A673 (cell line): ENCODE measurements at regions not wholly inside any gene's neighbourhood (a gene's known extent, or its start where the extent isn't known, plus 50 kb on each side); places are given as distances from the start of the nearest gene placed in this dataset.

Source experiments
- BruUV-seq: library from RNA; stranded (reverse); fragments of 400-500 nt; replicated peaks from 2 replicates; lab custom pipeline; 2021; lab: Mats Ljungman, UMichigan
- CTCF ChIA-PET: fragments of 300-600 bp; sonication (Branson Sonifier 250); formaldehyde crosslinking; loops from one replicate; lab custom pipeline; 2022; ENCODE audit warnings: antibody characterized with exemption; lab: Charles Lee
- POLR2A ChIA-PET: fragments of 300-600 bp; sonication (Branson Sonifier 250); formaldehyde crosslinking; loops from one replicate; lab custom pipeline; 2022; ENCODE audit warnings: antibody characterized with exemption; ENCODE audit not compliant: low non-redundant PET; lab: Charles Lee
- DNase-seq: peaks from one replicate; pipeline ENCODE4 v3.0.0-alpha.2; 2015; ENCODE audit warnings: low spot score
- H3K27ac ChIP-seq: fragments of 200-600 bp; sonication (generic); 2 replicates; pipeline ENCODE4 v1.5.1; 2016; ENCODE audit warnings: mixed run types, low read depth, mild to moderate bottlenecking, mixed read lengths, antibody characterized with exemption, low read length; ENCODE audit not compliant: poor library complexity, severe bottlenecking
- H3K27me3 ChIP-seq: fragments of 200-600 bp; sonication (generic); replicated peaks from 2 replicates; pipeline ENCODE4 v1.6.1; 2017; ENCODE audit warnings: mixed run types, low read depth, mild to moderate bottlenecking, mixed read lengths, antibody characterized with exemption, low read length; ENCODE audit not compliant: insufficient read depth, poor library complexity
- H3K36me3 ChIP-seq: fragments of 200-600 bp; sonication (generic); 2 replicates; pipeline ENCODE4 v1.6.1; 2016; ENCODE audit warnings: mixed run types, mild to moderate bottlenecking, mixed read lengths, antibody characterized with exemption, low read length; ENCODE audit not compliant: insufficient read depth, poor library complexity, severe bottlenecking
- H3K4me1 ChIP-seq: fragments of 200-600 bp; sonication (generic); 2 replicates; pipeline ENCODE4 v1.6.1; 2017; ENCODE audit warnings: mixed run types, mild to moderate bottlenecking, mixed read lengths, antibody characterized with exemption, low read length; ENCODE audit not compliant: insufficient read depth, poor library complexity, severe bottlenecking
- H3K4me3 ChIP-seq: fragments of 200-600 bp; sonication (generic); 2 replicates; pipeline ENCODE4 v1.5.1; 2016; ENCODE audit warnings: low read depth, mixed run types, mild to moderate bottlenecking, mixed read lengths, low read length; ENCODE audit not compliant: poor library complexity, severe bottlenecking
- H3K9me3 ChIP-seq: fragments of 200-600 bp; sonication (generic); 2 replicates; pipeline ENCODE4 v1.6.1; 2016; ENCODE audit warnings: mixed run types, low read depth, mild to moderate bottlenecking, mixed read lengths, antibody characterized with exemption, low read length; ENCODE audit not compliant: poor library complexity, severe bottlenecking
- EZH2 ChIP-seq: fragments of 200-600 bp; sonication (generic); IDR thresholded peaks from 2 replicates; pipeline ENCODE4 v1.6.1; 2017; ENCODE audit warnings: borderline replicate concordance, low read depth, mild to moderate bottlenecking, mixed read lengths, antibody characterized with exemption, low read length; ENCODE audit not compliant: poor library complexity, severe bottlenecking
- intact Hi-C: fragments of 100-400 bp; cut with micrococcal nuclease; formaldehyde crosslinking; loops from one replicate; pipeline ENCODE4 v1.10.0; 2022; ENCODE audit not compliant: unreplicated experiment
- TF ChIP-seq, protein P1 (sequence below): fragments of 300-800, 200-600 bp; sonication (generic); conservative IDR thresholded peaks from 2 replicates; pipeline ENCODE4 v1.5.1; 2017; ENCODE audit warnings: low read depth, mild to moderate bottlenecking, antibody characterized with exemption, low read length, moderate library complexity, mixed read lengths

DNA sequence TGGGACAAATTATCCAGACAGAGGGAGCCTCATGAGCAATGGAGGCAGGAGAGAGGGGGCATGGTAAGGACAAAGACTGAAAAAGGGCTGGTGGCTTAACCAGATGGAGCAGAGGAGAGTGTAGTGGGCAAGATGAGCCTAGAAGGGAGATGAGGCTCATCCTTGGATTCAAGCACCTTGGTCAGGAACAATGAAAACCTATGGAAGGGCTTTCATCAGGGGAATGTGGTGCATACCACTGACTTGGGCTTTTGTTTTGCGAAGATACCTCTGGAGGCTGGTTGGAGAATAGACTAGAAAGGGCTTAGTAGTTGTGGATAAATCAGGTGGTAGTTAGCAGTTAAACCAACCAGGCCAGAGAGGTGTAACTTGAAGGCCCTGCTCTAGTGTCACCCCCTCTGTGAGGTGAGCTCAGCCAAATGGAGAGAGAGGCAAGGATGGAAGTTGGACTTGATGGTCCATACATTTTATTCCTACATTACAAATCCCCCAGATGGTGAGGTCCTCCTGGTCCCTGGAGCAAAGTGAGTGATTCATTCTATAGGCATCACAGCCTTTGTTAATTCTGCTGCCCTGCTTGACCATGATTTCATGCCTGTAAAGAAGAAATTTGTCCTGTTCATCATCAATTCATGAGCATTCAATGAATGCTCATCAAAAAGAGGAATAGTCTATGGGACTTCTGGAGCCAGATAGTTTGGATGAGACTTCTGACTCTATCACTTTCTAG lies 264.8 kb upstream of the IGFBP7 start:
- intact Hi-C loops, result no loop called here
- no peak overlapping the region for H3K27ac ChIP-seq
- H3K4me1 ChIP-seq, result no peaks in the 10 kb centered on the region
- no peak for TF ChIP-seq EZH2
- TF ChIP-seq, protein P1, sequence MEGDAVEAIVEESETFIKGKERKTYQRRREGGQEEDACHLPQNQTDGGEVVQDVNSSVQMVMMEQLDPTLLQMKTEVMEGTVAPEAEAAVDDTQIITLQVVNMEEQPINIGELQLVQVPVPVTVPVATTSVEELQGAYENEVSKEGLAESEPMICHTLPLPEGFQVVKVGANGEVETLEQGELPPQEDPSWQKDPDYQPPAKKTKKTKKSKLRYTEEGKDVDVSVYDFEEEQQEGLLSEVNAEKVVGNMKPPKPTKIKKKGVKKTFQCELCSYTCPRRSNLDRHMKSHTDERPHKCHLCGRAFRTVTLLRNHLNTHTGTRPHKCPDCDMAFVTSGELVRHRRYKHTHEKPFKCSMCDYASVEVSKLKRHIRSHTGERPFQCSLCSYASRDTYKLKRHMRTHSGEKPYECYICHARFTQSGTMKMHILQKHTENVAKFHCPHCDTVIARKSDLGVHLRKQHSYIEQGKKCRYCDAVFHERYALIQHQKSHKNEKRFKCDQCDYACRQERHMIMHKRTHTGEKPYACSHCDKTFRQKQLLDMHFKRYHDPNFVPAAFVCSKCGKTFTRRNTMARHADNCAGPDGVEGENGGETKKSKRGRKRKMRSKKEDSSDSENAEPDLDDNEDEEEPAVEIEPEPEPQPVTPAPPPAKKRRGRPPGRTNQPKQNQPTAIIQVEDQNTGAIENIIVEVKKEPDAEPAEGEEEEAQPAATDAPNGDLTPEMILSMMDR, result no peak
- H3K9me3 ChIP-seq, result no peaks in the 10 kb centered on the region
- POLR2A ChIA-PET, result no interaction called here
- no peaks in the 10 kb centered on the region for H3K36me3 ChIP-seq
- DNase-seq, result no peak
- no TSS peak for BruUV-seq
- no peak overlapping the region for H3K4me3 ChIP-seq
- no peaks in the 10 kb centered on the region for H3K27me3 ChIP-seq
- CTCF ChIA-PET, result no interaction called here

DNA sequence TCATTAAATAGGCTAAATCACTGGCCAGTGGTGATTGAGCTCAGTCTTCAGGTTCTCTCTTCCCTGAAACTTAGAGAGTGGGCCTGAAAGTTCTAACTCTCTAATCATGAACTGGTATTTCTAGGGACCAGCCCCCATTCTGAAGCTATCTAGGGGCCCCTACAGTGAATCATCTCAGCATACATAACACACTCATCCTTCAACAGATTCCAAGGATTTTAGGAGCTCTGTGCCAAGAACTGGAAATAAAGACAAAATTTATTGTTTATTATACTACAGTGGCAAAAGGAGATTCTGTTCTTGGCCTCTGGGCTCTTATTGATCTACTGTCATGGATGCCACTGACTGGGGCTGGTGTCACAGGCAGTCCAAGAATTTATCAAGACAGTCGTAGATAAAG lies 263.8 kb upstream of the IGFBP7 start:
- TF ChIP-seq EZH2, result no peak
- TF ChIP-seq, protein P1, result no peak
- ChIA-PET POLR2A (no interaction called here), CTCF (no interaction called here)
- H3K4me1 ChIP-seq, result no peaks in the 10 kb centered on the region
- H3K27me3 ChIP-seq, result no peaks in the 10 kb centered on the region
- no peak for DNase-seq
- intact Hi-C loops, result no loop called here
- H3K36me3 ChIP-seq, result no peaks in the 10 kb centered on the region
- no peak overlapping the region for H3K4me3 ChIP-seq
- H3K27ac ChIP-seq, result no peak overlapping the region
- no TSS peak for BruUV-seq
- no peaks in the 10 kb centered on the region for H3K9me3 ChIP-seq

DNA sequence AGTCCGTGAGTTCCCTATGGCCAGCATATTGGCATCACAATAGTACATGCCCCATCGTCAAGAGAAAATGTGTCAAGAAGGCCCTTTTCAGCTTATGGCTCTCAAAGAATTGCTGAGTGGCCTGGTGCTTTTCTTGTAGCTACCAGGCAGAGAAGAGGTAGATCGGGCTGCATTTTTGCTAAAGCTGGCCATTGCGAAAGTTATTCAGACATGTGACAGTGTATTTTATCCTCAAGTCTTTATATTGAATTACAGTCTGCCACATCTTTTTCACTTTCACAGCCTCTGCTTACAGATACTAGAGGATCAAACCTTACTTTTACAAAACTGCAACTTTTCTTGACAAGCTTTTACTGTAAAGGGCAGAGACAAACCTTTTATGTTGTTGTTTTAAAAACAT lies 261.5 kb upstream of the IGFBP7 start:
- no peaks in the 10 kb centered on the region for H3K4me1 ChIP-seq
- no peak overlapping the region for H3K27ac ChIP-seq
- POLR2A ChIA-PET, result no interaction called here
- DNase-seq, result no peak
- H3K36me3 ChIP-seq, result no peaks in the 10 kb centered on the region
- no peak for TF ChIP-seq EZH2
- TF ChIP-seq, protein P1, result no peak
- BruUV-seq, result no TSS peak
- no peaks in the 10 kb centered on the region for H3K27me3 ChIP-seq
- intact Hi-C loops, result no loop called here
- H3K4me3 ChIP-seq, result no peak overlapping the region
- CTCF ChIA-PET, result no interaction called here
- H3K9me3 ChIP-seq, result no peaks in the 10 kb centered on the region
